H9 (cell line): ENCODE measurements at regions not wholly inside any gene's neighbourhood (a gene's known extent, or its start where the extent isn't known, plus 50 kb on each side); places are given as distances from the start of the nearest gene placed in this dataset.

Experiments used
- DNase-seq: peaks from one replicate; pipeline ENCODE4 v3.0.0-alpha.2; 2017
- H2AFZ ChIP-seq: one replicate; pipeline ENCODE4 v1.6.1; 2013; ENCODE audit warnings: mild to moderate bottlenecking, low read length, control low read depth, moderate library complexity
- H2AK5ac ChIP-seq: 2 replicates; pipeline ENCODE4 v1.6.1; 2013; ENCODE audit warnings: low read length, control low read depth, mixed read lengths; ENCODE audit not compliant: insufficient read length
- H2BK120ac ChIP-seq: one replicate; pipeline ENCODE4 v1.6.1; 2013; ENCODE audit warnings: low read depth, mild to moderate bottlenecking, low read length, control low read depth, inconsistent platforms; ENCODE audit not compliant: poor library complexity, severe bottlenecking
- H2BK12ac ChIP-seq: 2 replicates; pipeline ENCODE4 v1.6.1; 2013; ENCODE audit warnings: low read length, control low read depth, mixed read lengths, low read depth; ENCODE audit not compliant: insufficient read length
- H2BK15ac ChIP-seq: 2 replicates; pipeline ENCODE4 v1.6.1; 2013; ENCODE audit warnings: low read depth, low read length, control low read depth
- H2BK20ac ChIP-seq: one replicate; pipeline ENCODE4 v1.6.1; 2013; ENCODE audit warnings: low read depth, mild to moderate bottlenecking, low read length, control low read depth, inconsistent platforms; ENCODE audit not compliant: poor library complexity, severe bottlenecking
- H2BK5ac ChIP-seq: 2 replicates; pipeline ENCODE4 v1.6.1; 2013; ENCODE audit warnings: low read length, control low read depth, mixed read lengths; ENCODE audit not compliant: insufficient read length
- H3K14ac ChIP-seq: 2 replicates; pipeline ENCODE4 v1.6.1; 2013; ENCODE audit warnings: low read length, control low read depth; ENCODE audit not compliant: insufficient read depth
- H3K18ac ChIP-seq: 2 replicates; pipeline ENCODE4 v1.6.1; 2013; ENCODE audit warnings: low read depth, mild to moderate bottlenecking, mixed read lengths, low read length, control low read depth; ENCODE audit not compliant: insufficient read length
- H3K23ac ChIP-seq: 2 replicates; pipeline ENCODE4 v1.6.1; 2013; ENCODE audit warnings: low read length, control low read depth, mixed read lengths, low read depth; ENCODE audit not compliant: insufficient read length
- H3K23me2 ChIP-seq: 2 replicates; pipeline ENCODE4 v1.6.1; 2013; ENCODE audit warnings: low read depth, mild to moderate bottlenecking, mixed read lengths, low read length, control low read depth; ENCODE audit not compliant: insufficient read length, poor library complexity, severe bottlenecking
- H3K27ac ChIP-seq: 2 replicates; pipeline ENCODE4 v1.5.1; 2013; ENCODE audit warnings: low read length, control low read depth, mixed read lengths, low read depth; ENCODE audit not compliant: insufficient read length
- H3K27me3 ChIP-seq: 2 replicates; pipeline ENCODE4 v1.6.1; 2013; ENCODE audit warnings: low read length, control low read depth, inconsistent platforms; ENCODE audit not compliant: insufficient read depth
- H3K4ac ChIP-seq: 2 replicates; pipeline ENCODE4 v1.6.1; 2013; ENCODE audit warnings: low read depth, mild to moderate bottlenecking, control low read depth, inconsistent platforms, low read length, moderate library complexity
- H3K4me1 ChIP-seq: 2 replicates; pipeline ENCODE4 v1.6.1; 2013; ENCODE audit warnings: low read length, control low read depth, inconsistent platforms; ENCODE audit not compliant: insufficient read depth
- H3K4me2 ChIP-seq: 2 replicates; pipeline ENCODE4 v1.6.1; 2013; ENCODE audit warnings: low read length, control low read depth, mixed read lengths; ENCODE audit not compliant: insufficient read length, insufficient read depth
- H3K56ac ChIP-seq: 2 replicates; pipeline ENCODE4 v1.6.1; 2013; ENCODE audit warnings: low read depth, mild to moderate bottlenecking, mixed read lengths, low read length, control low read depth; ENCODE audit not compliant: insufficient read length
- H3K79me1 ChIP-seq: 2 replicates; pipeline ENCODE4 v1.6.1; 2013; ENCODE audit warnings: low read depth, mild to moderate bottlenecking, moderate library complexity, low read length, control low read depth, inconsistent platforms; ENCODE audit not compliant: insufficient read depth, poor library complexity, severe bottlenecking
- H3K79me2 ChIP-seq: 2 replicates; pipeline ENCODE4 v1.6.1; 2013; ENCODE audit warnings: low read length, control low read depth, inconsistent platforms; ENCODE audit not compliant: insufficient read depth
- H3K9ac ChIP-seq: 2 replicates; pipeline ENCODE4 v1.6.1; 2013; ENCODE audit warnings: low read length, control low read depth, mixed read lengths; ENCODE audit not compliant: insufficient read length; ENCODE audit errors: extremely low read depth
- H3K9me3 ChIP-seq: one replicate; pipeline ENCODE4 v1.6.1; 2013; ENCODE audit warnings: low read depth, low read length, inconsistent platforms; ENCODE audit not compliant: control insufficient read depth
- H3T11ph ChIP-seq: one replicate; pipeline ENCODE4 v1.6.1; 2013; ENCODE audit warnings: mild to moderate bottlenecking, low read length, control low read depth, inconsistent platforms
- H4K20me1 ChIP-seq: one replicate; pipeline ENCODE4 v1.6.1; 2013; ENCODE audit not compliant: control insufficient read depth, insufficient read length, insufficient read depth
- H4K5ac ChIP-seq: 2 replicates; pipeline ENCODE4 v1.6.1; 2013; ENCODE audit warnings: low read depth, mild to moderate bottlenecking, mixed read lengths, low read length, control low read depth; ENCODE audit not compliant: insufficient read length
- H4K8ac ChIP-seq: replicated peaks from 2 replicates; pipeline ENCODE4 v1.6.1; 2013; ENCODE audit warnings: low read length, control low read depth, mixed read lengths, low read depth; ENCODE audit not compliant: insufficient read length
- H4K91ac ChIP-seq: 2 replicates; pipeline ENCODE4 v1.6.1; 2013; ENCODE audit warnings: low read depth, mild to moderate bottlenecking, moderate library complexity, mixed read lengths, low read length, control low read depth; ENCODE audit not compliant: insufficient read length
- H3K27ac Mint-ChIP-seq, 3 experiments: 2 replicates in 2 of 3; 3 replicates in 1 of 3; pipeline ENCODE4 v1.8.0; 2020 to 2021; ENCODE audit warnings: mixed read lengths in 3 of 3, mild to moderate bottlenecking in 1 of 3, moderate library complexity in 1 of 3
- H3K27me3 Mint-ChIP-seq: 2 replicates; pipeline ENCODE4 v1.8.0; 2021; ENCODE audit warnings: low read depth, mild to moderate bottlenecking, moderate library complexity, mixed read lengths
- H3K36me3 Mint-ChIP-seq, 3 experiments: 2 replicates in 2 of 3; 3 replicates in 1 of 3; pipeline ENCODE4 v1.8.0; 2020 to 2021; ENCODE audit warnings: low read depth in 3 of 3, mixed read lengths in 3 of 3; ENCODE audit not compliant: insufficient read depth in 1 of 3
- H3K4me1 Mint-ChIP-seq, 2 experiments: 2 replicates each; pipeline ENCODE4 v1.8.0; 2020; ENCODE audit warnings: mixed read lengths in 2 of 2
- H3K4me3 Mint-ChIP-seq, 2 experiments: 2 replicates in 1 of 2; 3 replicates in 1 of 2; pipeline ENCODE4 v1.8.0; 2020 to 2021; ENCODE audit warnings: mild to moderate bottlenecking in 2 of 2, mixed read lengths in 2 of 2, moderate library complexity in 1 of 2
- H3K9me3 Mint-ChIP-seq, 2 experiments: 2 replicates in 1 of 2; 3 replicates in 1 of 2; pipeline ENCODE4 v1.8.0; 2020; ENCODE audit warnings: mild to moderate bottlenecking in 2 of 2, mixed read lengths in 2 of 2, moderate library complexity in 1 of 2
- CTCF ChIP-seq: fragments of 200-600 bp; sonication (generic); conservative IDR thresholded peaks from 3 replicates; pipeline ENCODE4 v1.8.0; 2021; ENCODE audit warnings: antibody characterized with exemption, mild to moderate bottlenecking
- WGBS: extraction: QIAGEN DNeasy Blood & Tissue Kit; methylation state at CpG from one replicate; pipeline ENCODE4 v1.1.7; 2013; ENCODE audit warnings: missing lambda C conversion rate, low lambda C conversion rate, mixed read lengths; ENCODE audit not compliant: insufficient read length; ENCODE audit errors: extremely low coverage; 5-methylcytosine and 5-hydroxymethylcytosine counted together

- H2BK12ac ChIP-seq = no peak overlapping the region
- H2AK5ac ChIP-seq = no peak overlapping the region
- H3K23me2 ChIP-seq = no peaks in the 10 kb centered on the region
- H3K18ac ChIP-seq = no peak overlapping the region
- no peak overlapping the region for H3K27ac ChIP-seq
- no peak for TF ChIP-seq CTCF
- no peaks in the 10 kb centered on the region for H3K4me1 ChIP-seq
- Mint-ChIP-seq H3K4me3 (no peak overlapping the region), H3K27me3 (no peaks in the 10 kb centered on the region), H3K4me1 (no peaks in the 10 kb centered on the region), H3K27ac (no peak overlapping the region), H3K9me3 (peaks cover 47 to 76% of the 10 kb centered on the region in 2 experiments), H3K36me3 (peaks cover 3 to 6% (median 5%) of the 10 kb centered on the region in 3 experiments; a peak in 5 of 7 replicates)
- H3K14ac ChIP-seq = no peak overlapping the region
- no peaks in the 10 kb centered on the region for H4K20me1 ChIP-seq
- no peak overlapping the region for H3K4me2 ChIP-seq
- H4K91ac ChIP-seq = no peak overlapping the region
- H2BK120ac ChIP-seq = no peak overlapping the region
- H3K27me3 ChIP-seq = no peaks in the 10 kb centered on the region
- H3K9me3 ChIP-seq = peaks cover 48% of the 10 kb centered on the region
- no peak overlapping the region for H2BK5ac ChIP-seq
- H3K23ac ChIP-seq = no peak overlapping the region
- no peaks in the 10 kb centered on the region for H3K79me1 ChIP-seq
- no peak overlapping the region for H2BK20ac ChIP-seq
- H2AFZ ChIP-seq = no peak overlapping the region
- no CpG with 5 or more reads among the region's 6 CpGs for WGBS
- no peak overlapping the region for H2BK15ac ChIP-seq
- H3K79me2 ChIP-seq = no peaks in the 10 kb centered on the region
- no peak for DNase-seq
- H3T11ph ChIP-seq = no peak overlapping the region
- H4K5ac ChIP-seq = no peak overlapping the region
- H4K8ac ChIP-seq = no peak overlapping the region
- H3K56ac ChIP-seq = no peak overlapping the region
- H3K4ac ChIP-seq = no peak overlapping the region
- no peak overlapping the region for H3K9ac ChIP-seq
Observed at GRCh38 chr14:105710119-105711043, 184.0 kb downstream of the TMEM121 start.
